Stimulated activated CD8-positive, alpha-beta memory T cell treated with anti-CD3 and anti-CD28 coated beads, Interleukin-15, amount 100 ng/mL, for 48 hours (primary cell): ENCODE measurements at regions not wholly inside any gene's neighbourhood (a gene's known extent, or its start where the extent isn't known, plus 50 kb on each side); places are given as distances from the start of the nearest gene placed in this dataset.

Experiments used
- DNase-seq, 2 donors: peaks; one replicate each; pipeline ENCODE4 v3.0.0-alpha.2; 2020; ENCODE audit warnings: low read depth in 2 of 2

- DNase-seq, result no peak
Observed at GRCh38 chr18:10216791-10217190, 237.6 kb upstream of the APCDD1 start.

GRCh38 chr18:10217211-10217610 lies 237.2 kb upstream of the APCDD1 start:
- no peak for DNase-seq

GRCh38 chr18:10225300-10225699 lies 229.1 kb upstream of the APCDD1 start:
- DNase-seq, result no peak

DNA sequence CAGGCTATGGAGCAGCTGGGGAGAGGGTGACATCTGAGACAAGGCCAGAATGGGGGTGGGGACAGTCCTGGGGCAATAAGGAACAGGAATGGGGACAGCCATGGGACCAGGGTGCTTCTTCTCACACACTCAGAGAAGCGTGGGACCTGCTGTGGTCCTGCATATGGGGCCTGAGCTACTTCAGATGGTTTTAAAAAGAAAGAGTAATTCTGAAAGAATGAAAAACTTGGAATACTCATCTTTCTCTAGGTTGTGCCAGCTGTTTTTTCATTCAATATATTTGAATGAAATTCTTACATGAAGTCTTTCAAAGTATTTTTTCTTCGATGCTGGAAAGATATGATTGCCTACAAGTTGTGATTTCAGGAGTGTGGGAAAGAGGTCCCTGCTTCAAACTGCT lies 227.5 kb upstream of the APCDD1 start:
- no peak for DNase-seq

DNA sequence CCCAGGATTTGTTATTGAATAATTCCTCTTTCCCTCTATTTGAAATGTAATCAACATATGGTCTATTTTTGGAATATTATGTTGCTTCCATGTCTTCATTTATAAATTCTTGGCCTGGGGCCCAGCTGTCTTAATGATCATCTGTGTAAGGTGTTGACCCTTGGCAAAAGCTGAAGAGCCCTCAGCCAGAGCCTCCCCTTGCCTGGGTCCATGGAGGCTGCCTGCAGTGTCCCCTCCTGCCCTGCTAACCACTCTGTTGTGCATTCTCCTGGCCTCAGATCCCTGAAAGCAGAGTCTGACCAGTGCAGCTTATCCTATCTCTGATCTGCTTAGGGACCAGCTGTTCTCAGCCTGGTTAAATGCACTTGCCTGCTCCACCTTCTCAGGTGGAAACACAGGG lies 226.1 kb upstream of the APCDD1 start:
- DNase-seq, result no peak

GRCh38 chr18:10229458-10229857 lies 225.0 kb upstream of the APCDD1 start:
- no peak for DNase-seq

- no peak for DNase-seq
Observed at GRCh38 chr18:10230072-10230471, 224.4 kb upstream of the APCDD1 start.

DNA sequence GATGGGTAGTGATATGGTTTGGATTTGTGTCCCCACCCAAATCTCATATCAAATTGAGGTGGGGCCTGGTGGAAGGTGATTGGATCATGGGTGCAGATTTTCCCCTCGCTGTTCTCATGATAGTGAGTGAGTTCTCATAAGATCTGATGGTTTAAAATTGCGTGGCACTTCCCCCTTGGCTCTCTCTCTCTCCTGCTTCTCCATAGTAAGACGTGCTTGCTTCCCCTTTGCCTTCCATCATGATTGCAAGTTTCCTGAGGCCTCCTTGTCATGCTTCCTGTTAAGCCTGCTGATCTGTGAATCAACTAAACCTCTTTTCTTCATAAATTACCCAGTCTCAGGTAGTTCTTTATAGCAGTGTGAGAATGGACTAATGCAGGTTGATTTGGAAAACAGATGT lies 223.2 kb upstream of the APCDD1 start:
- no peak for DNase-seq

GRCh38 chr18:10232062-10232461 lies 222.4 kb upstream of the APCDD1 start:
- no peak for DNase-seq

GRCh38 chr18:10233082-10233875 lies 221.2 kb upstream of the APCDD1 start:
- no peak for DNase-seq

DNA sequence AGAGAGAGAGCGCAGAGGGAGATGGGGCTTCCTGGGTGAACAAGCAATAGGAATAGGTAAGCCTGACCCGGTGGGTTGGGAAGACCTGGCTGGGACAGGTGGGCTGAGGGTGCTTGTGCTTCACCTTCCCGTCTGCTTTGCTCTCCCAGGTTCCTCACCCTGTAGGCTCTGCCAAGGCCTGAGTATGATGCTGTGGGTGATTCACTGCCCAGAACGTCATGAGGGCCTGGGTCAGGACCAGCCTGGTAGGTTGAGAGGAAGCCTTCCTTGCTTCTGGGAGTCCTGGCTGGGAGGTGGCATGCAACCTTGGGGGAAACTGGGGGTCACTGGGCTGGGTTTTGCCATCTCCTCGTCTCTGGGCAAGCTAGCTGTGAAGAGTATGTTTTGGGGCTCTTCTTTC lies 220.2 kb upstream of the APCDD1 start:
- DNase-seq, result no peak

GRCh38 chr18:10234912-10235660 lies 219.3 kb upstream of the APCDD1 start:
- no peak for DNase-seq

DNA sequence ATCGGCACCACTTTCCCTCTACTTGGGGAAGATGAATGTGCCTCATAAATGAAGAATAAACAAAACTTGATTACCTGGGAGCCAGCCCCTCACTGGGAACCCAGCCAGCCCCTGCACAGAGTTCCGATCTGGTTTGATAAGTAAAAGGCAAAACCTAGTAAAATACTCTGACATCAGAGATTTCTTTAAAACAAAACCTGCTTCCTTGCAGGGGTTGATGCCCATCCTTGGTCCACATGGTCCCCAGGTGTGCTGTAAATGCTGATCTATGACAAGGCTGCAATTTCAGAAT lies 218.8 kb upstream of the APCDD1 start:
- DNase-seq, result no peak

- DNase-seq, result no peak
Observed at GRCh38 chr18:10239103-10239502, 215.3 kb upstream of the APCDD1 start.

DNA sequence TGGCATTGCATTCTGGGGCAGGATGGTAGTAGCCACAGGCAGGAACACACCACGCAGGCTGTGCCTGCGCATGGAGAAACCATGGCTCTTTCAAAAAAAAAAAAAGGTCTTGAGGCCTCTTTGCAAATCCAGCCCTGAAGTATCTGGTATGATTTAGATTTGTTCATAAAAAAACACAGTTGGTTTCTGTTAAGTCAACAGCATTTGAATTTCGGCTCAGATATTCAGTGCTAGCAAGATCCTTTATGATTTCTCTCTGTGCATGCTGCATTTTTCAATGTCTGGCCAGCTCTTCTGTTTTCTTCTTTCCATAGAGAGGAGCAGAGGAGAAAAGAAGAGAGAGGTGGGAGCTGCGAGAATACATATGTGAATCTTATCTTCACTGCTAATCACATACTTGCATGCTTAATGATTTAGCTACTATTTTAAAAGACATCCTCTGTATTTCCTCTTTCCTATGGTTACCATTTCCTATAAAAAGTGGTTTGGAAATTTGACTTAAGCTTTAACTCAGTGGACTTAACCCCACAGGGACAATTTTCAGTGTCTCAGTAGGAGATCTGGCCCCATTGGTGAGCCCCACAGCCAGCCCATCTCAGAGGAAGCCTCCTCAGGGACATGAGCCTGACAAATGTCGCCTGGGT lies 214.3 kb upstream of the APCDD1 start:
- DNase-seq, result no peak

DNA sequence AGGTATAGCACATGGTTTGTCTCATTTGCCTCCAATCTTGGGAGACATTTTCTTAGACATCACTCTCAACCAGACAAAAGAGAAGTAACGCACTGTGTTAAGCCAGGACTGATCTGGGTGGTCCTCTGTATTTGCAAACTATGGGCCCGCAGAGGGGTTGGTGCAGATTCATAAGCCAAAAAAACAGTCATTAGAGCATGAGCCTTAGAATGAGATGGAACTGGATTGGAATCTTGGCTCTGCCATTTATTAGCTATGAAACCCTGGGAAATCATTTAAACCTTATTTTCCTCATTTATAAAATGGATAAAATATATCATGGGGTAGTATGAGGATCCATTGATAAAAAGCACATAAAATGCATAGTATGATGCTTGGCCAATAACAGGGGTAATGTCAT lies 213.5 kb upstream of the APCDD1 start:
- no peak for DNase-seq

- no peak for DNase-seq
Observed at GRCh38 chr18:10241579-10241978, 212.9 kb upstream of the APCDD1 start.

DNA sequence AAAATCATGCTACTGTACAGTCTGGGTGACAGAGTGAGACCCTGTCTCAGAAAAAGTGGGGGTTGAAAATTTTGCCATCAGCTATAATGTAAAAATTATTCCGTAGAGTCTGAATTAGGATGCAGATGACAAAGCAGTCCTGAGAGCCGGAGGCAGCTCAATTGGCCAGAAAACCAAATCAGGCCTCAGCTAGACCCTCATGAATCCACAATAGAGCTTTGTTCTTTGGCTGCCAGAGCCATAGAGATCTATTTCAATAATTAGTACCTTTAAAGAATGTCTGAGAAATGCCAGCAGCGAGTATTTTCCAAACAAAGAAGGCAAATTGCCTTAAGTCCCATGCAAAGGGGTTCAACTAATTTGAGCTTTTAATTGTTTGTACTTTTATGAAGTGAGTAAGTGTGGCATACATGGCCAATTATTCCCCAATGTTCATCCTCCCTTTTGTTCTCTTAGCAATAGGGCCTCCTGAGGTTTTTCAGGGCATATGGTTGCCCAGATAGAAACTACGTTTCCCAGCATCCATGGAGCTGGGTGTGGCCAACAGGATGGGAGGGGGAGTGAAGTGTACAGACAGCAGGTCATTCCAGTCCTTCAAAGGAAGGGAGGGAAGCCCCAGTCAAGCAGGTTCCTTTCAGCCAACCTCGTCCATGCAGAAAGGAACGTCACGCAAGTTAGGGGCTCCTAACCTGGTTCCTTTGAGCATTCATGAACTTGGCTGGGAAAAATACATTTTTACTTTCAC lies 211.3 kb upstream of the APCDD1 start:
- no peak for DNase-seq

DNA sequence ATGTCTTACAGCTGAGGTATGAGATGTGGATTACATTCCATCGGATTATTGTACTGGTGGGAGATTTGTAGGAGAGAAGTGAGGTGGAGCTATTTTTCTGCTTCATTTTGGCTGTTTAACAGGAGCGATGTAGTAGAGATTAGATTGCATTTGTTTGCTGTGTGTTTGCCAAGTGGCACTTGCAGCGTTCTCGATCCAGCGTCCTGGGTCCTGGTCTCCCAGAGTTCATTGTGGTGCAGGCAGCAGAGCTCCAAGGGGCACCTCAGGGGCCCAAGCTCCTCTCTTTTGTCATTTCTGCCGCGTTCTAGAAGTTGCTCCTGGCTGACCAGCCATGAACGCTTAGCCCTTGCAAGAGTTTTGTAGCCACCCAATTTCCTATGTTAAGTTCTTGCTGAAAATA lies 210.1 kb upstream of the APCDD1 start:
- DNase-seq, result no peak

GRCh38 chr18:10245031-10245845 lies 209.2 kb upstream of the APCDD1 start:
- DNase-seq, result no peak

DNA sequence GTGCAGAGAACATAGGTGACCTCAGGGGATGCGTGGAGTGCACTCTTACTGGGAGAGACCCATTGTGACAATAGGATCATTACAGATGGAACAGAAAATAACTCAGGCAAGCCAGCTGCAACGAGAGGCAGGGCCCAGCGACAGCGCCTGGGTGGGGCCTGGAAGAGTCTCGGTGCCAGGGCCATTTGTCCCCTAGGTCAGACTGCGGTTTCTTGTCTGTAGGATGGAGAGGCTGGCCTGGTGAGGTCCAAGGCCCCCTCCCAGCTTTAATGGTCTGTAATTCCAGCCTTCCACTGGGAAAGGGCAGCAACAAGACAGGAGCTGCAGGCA lies 208.6 kb upstream of the APCDD1 start:
- DNase-seq, result no peak
